RCC 7860 (cell line): ENCODE measurements at regions not wholly inside any gene's neighbourhood (a gene's known extent, or its start where the extent isn't known, plus 50 kb on each side); places are given as distances from the start of the nearest gene placed in this dataset.

ENCODE experiments used
- DNase-seq: peaks from one replicate; pipeline ENCODE4 v3.0.0-alpha.2; 2015; ENCODE audit warnings: low spot score
- FAIRE-seq: peaks from 2 replicates; lab custom pipeline; 2012; peaks lifted over from hg19 to GRCh38; lab: Jason Lieb, UNC

DNA sequence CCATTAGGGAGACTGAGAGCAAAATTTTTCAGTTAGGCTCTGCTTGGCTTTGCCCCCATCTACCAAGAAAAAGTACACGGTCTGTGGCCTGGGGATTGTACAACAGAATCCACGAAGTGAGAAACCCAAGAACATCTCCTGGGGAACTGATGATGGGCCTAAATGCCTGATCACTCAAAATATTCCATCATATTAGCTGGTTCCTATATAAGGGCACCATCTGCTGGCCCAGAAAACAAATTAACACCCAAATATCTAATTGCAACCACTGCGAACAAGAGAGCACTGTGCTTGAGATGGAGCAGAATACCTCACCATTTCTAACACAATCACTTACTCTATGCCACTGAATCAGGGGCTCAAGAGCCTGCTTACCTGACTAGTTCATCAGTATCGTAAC, 250.8 kb upstream of the RBMY1B start:
- no peak for DNase-seq
- FAIRE-seq, result no peak

DNA sequence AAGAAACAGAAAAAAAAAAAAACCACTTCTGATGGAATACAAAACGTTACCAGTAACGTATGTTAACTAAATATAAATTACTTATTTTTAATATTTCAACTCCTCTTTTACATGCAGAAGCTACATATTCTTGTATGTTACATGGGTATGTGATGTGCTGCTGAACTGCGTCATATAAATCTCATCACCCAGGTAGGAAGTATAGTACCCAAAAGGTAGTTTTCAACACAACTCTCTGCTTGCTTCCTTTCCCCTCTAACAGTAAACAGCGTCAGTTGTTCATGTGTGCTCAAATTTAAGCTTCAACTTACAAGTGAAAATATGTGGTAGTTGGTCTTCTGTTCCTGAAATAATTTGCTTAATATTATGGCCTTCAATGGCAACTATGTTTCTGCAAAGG, 250.0 kb upstream of the RBMY1B start:
- FAIRE-seq (no peak), DNase-seq (no peak)

DNA sequence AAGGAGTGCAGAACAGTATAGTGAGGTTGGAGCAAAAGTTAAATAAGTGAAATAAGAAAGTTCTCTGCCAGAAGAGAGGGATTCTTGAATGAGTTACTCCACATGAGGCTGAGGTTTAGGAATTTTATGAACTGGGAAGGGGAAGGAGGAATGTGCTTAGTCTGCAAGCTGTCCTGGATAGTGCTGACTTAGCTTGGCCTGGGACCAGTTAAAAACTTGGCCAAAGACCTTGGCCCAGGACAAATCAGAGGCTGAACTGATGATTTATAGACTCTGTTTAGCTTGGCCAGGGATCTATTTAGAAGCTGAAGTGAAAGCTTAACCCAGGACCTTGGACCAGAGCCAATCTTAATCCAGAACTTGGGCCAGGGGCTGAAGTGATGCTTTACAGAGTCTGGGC, 244.4 kb upstream of the RBMY1B start:
- DNase-seq (no peak), FAIRE-seq (no peak)

DNA sequence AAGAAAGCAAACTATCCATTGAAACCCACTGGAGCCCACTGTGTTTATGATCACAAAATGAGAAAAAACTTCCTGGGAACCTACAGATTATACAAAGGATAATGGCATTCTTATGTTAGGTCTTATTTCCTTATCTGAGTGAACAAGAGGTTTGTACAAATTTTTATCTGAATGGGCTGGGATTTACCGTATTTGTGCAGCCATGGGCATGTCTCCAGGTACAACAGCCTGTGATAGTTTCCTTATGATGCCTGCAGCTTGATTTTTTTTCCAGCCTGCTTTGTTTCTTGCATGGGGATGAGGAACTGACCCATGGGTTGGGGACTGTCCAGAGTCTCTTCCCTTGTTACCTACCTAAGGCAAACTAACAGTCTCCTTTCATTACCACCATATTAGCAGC, 244.0 kb upstream of the RBMY1B start:
- FAIRE-seq (no peak), DNase-seq (no peak)

DNA sequence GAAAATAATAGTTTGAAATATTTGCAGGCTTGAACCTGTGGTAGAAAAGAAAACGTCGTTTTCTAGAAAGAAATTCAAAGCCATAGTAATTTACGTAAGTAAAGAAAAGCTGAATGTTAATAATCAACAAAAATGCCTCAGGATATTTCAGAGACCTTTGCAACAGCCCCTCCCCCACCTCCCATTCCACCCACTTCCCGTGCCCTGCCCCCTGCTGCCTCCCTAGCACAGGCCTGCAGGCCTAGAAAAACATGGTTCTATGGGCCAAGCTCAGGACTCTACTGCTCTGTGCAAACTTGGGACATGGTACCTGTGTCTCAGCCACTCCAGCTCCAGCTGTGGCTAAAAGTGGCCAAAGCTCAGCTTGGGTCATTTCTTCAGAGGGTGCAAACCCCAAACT, 223.4 kb upstream of the RBMY1B start:
- no peak for DNase-seq
- FAIRE-seq, result no peak

DNA sequence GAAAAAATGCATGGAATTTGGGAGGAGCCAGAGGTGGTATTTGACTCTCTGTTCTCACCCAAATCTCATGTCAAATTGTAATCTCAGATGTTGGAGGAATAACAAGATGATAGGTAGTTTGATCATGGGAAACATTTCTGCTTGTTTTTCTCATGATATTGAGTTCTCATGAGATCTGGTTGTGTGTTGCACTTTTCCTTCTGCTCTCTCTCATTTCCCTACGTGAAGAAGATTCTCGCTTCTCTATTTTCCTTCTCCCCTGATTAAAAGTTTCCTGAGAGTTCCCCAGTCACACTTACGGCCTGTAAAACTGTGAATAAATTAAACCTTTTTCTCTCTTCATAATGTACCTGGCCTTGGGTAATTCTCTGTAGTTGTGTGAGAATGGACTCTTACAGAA, 222.2 kb upstream of the RBMY1B start:
- FAIRE-seq, result no peak

DNA sequence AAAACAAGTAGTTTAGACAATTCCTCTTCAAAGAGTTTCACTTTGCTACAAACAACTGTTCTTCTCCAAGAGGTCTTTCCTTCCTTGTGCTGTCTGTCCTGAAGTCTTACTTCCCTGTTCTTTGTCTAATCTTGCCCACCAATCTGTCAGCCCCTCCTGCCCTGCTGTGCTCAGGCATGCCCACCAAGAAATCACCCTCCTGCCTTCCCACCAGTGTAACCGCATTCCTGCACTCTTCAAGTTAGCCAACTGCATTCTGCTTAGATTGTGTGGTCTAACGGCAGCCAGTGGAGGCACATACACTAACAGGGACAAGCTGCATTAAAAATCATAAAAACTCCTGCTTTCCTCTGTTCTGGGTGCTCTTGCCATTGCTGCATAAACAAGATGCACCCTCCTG, 215.9 kb upstream of the RBMY1B start:
- no peak for FAIRE-seq
- DNase-seq, result no peak

More for the DNA sequence above, 222.2 kb upstream of the RBMY1B start:
- DNase-seq, result no peak

DNA sequence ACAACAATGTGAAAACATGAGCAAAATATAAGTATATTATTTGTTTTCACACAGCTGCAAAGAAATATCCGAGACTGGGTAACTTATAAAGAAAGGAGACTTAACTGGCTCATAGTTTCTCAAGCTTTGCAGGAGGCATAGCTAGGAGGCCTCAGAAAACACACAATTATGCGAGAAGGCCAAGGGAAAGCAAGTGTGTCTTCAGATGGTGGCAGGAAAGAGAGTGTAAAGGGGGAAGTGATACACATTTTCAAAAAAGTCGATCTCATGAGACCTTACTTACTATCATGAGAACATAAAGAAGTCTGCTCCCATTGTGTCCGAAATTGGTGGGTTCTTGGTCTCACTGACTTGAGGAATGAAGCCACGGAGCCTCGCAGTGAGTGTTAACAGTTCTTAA, 208.9 kb upstream of the RBMY1B start:
- no peak for FAIRE-seq

DNA sequence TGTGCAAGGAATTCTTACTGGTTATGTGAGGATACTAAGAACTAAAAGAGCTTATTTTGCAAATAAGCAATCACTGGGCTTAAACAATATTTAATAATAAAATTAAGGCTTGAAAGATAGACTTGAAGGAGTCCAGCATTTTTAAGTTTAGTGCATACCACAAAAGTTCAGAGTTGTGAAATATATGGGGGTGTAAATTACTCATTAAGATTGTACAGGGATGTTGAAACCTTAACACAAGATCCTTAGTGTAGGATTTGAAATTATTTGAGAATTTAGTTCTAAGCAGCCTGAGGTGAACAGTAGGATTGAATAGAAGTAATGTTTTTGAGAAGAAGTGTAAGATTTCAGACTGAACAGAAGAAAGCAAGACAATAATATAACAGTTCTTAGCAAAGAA, 195.8 kb upstream of the RBMY1B start:
- DNase-seq, result no peak
- no peak for FAIRE-seq

More for the DNA sequence above, 208.9 kb upstream of the RBMY1B start:
- no peak for DNase-seq
